GM19324 (cell line): ENCODE measurements at regions not wholly inside any gene's neighbourhood (a gene's known extent, or its start where the extent isn't known, plus 50 kb on each side); places are given as distances from the start of the nearest gene placed in this dataset.

Experiments
- ATAC-seq: cut with Tn5 transposase; IDR thresholded peaks from one replicate; pipeline ENCODE4 v1.9.1; 2021; ENCODE audit warnings: mild to moderate bottlenecking, moderate library complexity; ENCODE audit not compliant: unreplicated experiment, low FRiP score

DNA sequence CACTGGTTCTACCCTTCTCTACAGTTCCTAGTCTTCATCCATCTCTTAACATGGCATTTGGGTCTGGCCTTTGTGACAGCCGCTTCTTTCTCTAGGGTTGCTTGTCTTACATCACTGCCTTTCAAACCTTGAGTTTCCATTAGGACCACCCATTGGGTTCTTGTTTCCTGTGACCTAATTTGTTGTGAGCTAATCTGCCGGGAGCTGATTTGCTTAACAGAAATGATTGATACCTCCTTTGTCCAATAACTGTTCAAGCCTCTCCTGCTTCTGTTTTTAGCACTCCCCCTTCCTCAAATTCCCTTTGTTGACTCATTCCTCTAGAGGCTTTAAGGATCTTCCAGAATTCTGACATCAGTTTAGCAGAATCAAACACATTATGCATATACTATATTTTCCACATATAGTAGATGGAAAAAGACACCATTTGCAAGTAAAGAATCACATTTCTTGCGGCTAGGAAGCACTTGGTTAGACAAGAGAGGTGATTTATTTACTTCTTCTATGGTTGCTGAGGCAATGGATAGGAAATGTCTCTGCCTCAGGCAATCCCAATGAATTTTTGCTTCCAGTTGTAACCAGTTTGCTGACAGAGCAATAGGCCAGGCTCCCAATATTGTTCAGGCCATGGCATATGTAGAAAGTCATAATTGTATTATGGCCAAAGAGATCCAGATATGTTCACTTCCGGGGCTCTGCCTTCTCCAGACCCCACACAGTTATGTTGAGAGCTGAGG lies 130.7 kb downstream of the SNX19 start:
- ATAC-seq = no peak

GRCh38 chr11:130786586-130786985 lies 129.7 kb downstream of the SNX19 start:
- ATAC-seq = no peak

DNA sequence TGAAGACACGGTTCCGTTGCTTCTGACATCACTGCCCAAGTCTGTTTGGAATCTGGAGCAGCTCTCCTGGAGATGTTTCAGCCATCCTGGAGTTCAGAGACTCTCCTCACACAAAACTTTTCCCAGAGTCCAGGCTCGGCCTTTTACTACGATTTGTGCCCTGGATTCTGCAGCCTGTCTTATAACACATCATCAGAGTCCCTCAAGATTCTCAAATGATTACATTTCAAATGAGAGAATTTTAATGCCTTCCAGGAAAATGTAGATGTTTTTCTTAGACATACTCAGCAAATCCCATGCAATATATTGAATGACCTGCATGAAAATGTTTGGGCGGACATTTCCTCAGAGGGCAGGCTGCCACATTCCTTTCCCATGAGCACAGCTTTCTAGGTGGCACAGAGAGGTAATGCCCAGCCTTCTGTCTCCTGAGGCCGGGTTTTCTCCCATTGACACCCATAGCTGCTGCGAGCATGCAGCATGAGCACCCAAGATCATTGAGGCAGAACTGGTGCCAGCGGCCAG lies 129.1 kb downstream of the SNX19 start:
- no peak for ATAC-seq

- ATAC-seq = no peak
These were observed 128.2 kb downstream of the SNX19 start for GRCh38 chr11:130787973-130788570.

GRCh38 chr11:130789056-130789640 lies 127.1 kb downstream of the SNX19 start:
- ATAC-seq = no peak

- no peak for ATAC-seq
These were observed 125.6 kb downstream of the SNX19 start for GRCh38 chr11:130790689-130791088.

DNA sequence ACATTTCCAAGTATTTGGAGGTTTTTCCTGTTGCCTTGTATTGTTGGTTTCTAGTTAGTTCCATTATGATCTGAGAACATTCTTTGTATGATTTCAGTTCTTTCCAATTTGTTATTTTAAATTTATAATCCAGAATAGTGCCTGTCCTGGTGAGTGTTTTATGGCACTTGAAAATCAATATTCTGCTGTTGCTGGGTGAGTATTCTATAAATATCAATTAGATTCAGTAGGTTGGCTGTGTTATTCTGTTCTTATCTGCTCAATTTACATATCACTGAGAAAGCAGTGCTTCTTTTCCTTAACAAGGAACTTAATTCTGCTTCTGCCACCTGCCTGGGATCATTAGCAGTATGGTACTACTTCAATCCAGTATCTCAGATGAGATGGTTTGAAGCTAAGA lies 123.5 kb downstream of the SNX19 start:
- ATAC-seq = no peak

GRCh38 chr11:130796828-130797227 lies 119.5 kb downstream of the SNX19 start:
- no peak for ATAC-seq

DNA sequence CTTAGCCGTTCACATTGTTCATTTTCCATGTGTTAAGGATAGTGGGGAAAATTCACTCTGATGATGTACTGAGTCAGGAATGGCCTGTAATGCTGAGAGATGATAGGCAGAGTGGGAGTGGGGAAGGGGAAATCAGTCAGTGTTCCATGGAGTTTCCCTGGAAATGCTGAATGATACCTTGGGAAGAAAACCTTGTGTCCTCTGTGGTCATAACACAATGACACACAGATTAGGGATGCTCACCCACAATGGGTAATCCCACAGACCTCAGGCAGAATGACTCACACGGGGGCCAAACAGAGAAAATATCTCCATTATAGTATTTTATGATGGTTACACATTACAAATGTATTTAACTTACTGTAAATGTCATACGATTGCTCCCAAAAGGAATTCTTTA lies 118.0 kb downstream of the SNX19 start:
- ATAC-seq = no peak

- ATAC-seq = no peak
These were observed 117.5 kb downstream of the SNX19 start for GRCh38 chr11:130798801-130799200.

- no peak for ATAC-seq
These were observed 114.8 kb downstream of the SNX19 start for GRCh38 chr11:130801333-130802122.

GRCh38 chr11:130802567-130802966 lies 113.7 kb downstream of the SNX19 start:
- ATAC-seq = no peak

DNA sequence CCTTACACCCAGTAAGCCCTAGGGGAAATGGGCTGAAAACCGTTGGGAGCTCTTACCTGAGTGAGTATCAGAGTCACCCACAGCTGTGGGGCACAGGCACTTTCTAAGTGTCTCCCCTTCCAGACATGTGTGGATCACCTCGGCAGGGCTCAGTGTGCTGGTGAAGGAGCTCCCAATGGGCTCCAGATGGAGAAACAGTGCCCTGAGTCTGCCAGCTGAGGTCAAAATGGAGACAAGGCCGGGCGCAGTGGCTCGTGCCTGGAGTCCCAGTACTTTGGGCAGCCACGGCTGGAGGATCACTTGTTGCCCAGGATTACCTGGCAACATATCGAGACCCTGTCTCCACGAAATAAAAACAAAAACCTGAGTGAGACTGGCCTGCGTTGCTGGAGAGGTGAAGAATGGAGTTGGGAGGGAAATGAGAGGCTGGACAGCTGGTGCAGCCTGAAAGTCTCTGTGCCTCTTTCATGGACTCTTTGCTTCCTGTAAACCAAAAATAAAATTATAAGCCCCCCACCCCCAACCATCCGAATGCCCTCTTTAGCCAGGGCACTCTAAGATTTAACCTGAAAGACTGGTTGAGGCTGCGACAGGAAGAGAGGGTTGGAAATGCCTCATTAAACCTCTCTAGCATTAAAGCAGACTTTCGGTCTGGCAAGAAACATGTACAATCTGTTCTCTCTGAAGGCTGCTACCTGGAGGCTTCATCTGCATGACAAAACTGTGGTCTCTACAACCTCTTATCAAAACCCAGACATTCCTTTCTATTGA lies 111.8 kb downstream of the SNX19 start:
- ATAC-seq = no peak

DNA sequence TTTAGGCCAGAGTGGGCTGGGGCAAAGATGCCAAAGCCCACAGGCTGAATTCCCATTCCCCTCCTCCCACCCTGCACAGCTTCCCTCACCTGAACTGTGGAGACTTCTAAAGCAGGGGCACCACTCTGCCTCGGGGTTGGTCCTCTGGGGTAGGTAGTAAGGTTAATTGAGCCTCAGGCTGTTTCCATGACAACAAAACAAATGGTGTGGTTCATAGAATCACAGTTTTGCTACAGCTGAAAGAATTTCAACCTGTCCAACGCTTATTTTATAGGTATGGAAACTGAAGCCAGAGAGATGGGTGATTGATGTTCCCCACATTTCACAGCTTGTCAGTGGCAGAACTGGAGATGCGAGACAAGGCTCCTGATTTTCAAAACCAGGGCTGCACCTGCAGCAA lies 109.5 kb downstream of the SNX19 start:
- ATAC-seq = no peak

- ATAC-seq = no peak
These were observed 107.7 kb downstream of the SNX19 start for GRCh38 chr11:130808541-130808940.

GRCh38 chr11:130813196-130813595 lies 103.1 kb downstream of the SNX19 start:
- no peak for ATAC-seq

DNA sequence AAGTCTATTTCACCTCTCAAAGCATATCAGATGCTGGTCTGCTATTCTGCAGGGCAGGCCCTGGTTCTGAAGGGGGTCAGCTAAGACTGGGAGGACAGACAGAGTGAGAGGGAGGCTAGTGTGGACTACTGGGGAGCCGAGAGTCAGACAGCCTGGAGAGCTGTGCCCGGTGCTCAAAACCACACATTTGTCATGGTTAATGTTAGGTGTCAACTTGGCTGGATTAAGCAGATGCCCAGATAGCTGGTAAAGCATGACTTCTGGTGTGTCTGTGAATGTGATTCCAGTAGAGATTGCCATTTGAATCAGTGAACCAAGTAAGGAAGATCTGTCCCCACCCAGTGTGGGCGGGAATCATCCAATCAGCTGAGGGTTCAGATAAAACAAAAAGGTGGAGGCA lies 102.6 kb downstream of the SNX19 start:
- no peak for ATAC-seq

- ATAC-seq = no peak
These were observed 101.7 kb downstream of the SNX19 start for GRCh38 chr11:130814440-130815096.

DNA sequence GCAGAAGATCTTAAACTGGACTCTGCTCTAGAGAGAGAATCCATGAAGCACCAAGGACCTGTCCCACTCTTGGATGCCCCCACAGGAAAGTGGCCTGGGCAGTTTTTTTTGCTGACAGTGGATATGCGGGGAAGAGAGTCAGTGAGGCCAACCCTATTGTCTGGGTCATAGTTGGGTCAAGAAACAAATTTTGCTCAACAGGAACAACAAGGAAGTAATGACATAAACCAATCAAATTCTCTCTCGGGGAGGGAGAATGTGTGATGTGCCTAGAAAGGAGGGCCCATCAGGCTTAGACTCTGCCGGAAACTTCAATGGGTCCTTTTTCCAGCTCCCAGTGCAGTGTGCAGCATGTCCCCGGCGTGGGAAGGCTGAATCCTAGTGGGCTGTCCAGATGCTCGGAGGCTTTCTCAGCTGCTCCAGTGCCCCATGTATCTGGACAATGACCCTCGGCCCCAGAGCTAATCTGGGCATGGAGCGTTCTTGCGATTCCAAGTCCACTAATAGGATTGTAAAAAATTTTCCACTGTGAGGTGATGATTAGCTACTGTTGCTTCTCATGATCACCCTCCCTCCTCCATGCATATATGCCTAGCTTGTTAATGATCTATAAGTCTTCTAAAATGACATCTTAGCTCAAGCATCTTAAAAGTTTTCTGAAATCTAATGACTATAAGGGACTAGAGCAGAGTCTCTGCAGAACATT lies 101.0 kb downstream of the SNX19 start:
- ATAC-seq = no peak
